ENCODE measurements at regions not wholly inside any gene's neighbourhood (a gene's known extent, or its start where the extent isn't known, plus 50 kb on each side); places are given as distances from the start of the nearest gene placed in this dataset.

- H3K4me1 Mint-ChIP-seq (ENCODE audit: unreplicated experiment) = peaks cover 4% of the 10 kb centered on the region
Observed at GRCh38 chr2:211086049-211086448, 529.6 kb downstream of the CPS1 start.

GRCh38 chr2:211089127-211089526 is 532.7 kb downstream of the CPS1 start:
- H3K9me3 Mint-ChIP-seq = no peaks in the 10 kb centered on the region
- no peak overlapping the region for H3K4me3 Mint-ChIP-seq
- DNase-seq (ENCODE audit: extremely low spot score, unreplicated experiment) = no peak
- H3K27ac Mint-ChIP-seq = no peak overlapping the region
- peaks cover 4% of the 10 kb centered on the region for H3K4me1 Mint-ChIP-seq (ENCODE audit: unreplicated experiment)
- no peaks in the 10 kb centered on the region for H3K27me3 Mint-ChIP-seq
- no peak for TF ChIP-seq CTCF (conservative IDR thresholded peaks at IDR 0.05)
- H3K36me3 Mint-ChIP-seq = no peaks in the 10 kb centered on the region

More at GRCh38 chr2:211086049-211086448, 529.6 kb downstream of the CPS1 start:
- H3K27ac Mint-ChIP-seq = no peak overlapping the region
- no peak overlapping the region for H3K4me3 Mint-ChIP-seq
- H3K27me3 Mint-ChIP-seq = no peaks in the 10 kb centered on the region
- no peaks in the 10 kb centered on the region for H3K9me3 Mint-ChIP-seq
- TF ChIP-seq CTCF (conservative IDR thresholded peaks at IDR 0.05) = no peak
- DNase-seq (ENCODE audit: extremely low spot score, unreplicated experiment) = no peak
- H3K36me3 Mint-ChIP-seq = no peaks in the 10 kb centered on the region

- H3K4me3 Mint-ChIP-seq = no peak overlapping the region
- H3K9me3 Mint-ChIP-seq = peaks cover 10% of the 10 kb centered on the region
- H3K4me1 Mint-ChIP-seq (ENCODE audit: unreplicated experiment) = no peaks in the 10 kb centered on the region
- H3K27me3 Mint-ChIP-seq = no peaks in the 10 kb centered on the region
- DNase-seq (ENCODE audit: extremely low spot score, unreplicated experiment) = no peak
- H3K27ac Mint-ChIP-seq = no peak overlapping the region
- peak; percentile 63 for TF ChIP-seq CTCF (conservative IDR thresholded peaks at IDR 0.05)
- no peaks in the 10 kb centered on the region for H3K36me3 Mint-ChIP-seq
Observed at GRCh38 chr2:211093743-211094303, 537.4 kb downstream of the CPS1 start.

- H3K9me3 Mint-ChIP-seq = no peaks in the 10 kb centered on the region
Observed at GRCh38 chr2:211103989-211104388, 547.6 kb downstream of the CPS1 start.

GRCh38 chr2:211113334-211114175 is 557.2 kb downstream of the CPS1 start:
- H3K4me3 Mint-ChIP-seq = no peak overlapping the region
- H3K9me3 Mint-ChIP-seq = no peaks in the 10 kb centered on the region
- no peak for TF ChIP-seq CTCF (conservative IDR thresholded peaks at IDR 0.05)
- H3K27me3 Mint-ChIP-seq = no peaks in the 10 kb centered on the region
- no peak for DNase-seq (ENCODE audit: extremely low spot score, unreplicated experiment)
- H3K36me3 Mint-ChIP-seq = no peaks in the 10 kb centered on the region
- no peak overlapping the region for H3K27ac Mint-ChIP-seq
- no peaks in the 10 kb centered on the region for H3K4me1 Mint-ChIP-seq (ENCODE audit: unreplicated experiment)

More at GRCh38 chr2:211103989-211104388, 547.6 kb downstream of the CPS1 start:
- Mint-ChIP-seq H3K27ac (no peak overlapping the region), H3K36me3 (no peaks in the 10 kb centered on the region), H3K27me3 (peaks cover 4% of the 10 kb centered on the region), H3K4me3 (no peak overlapping the region), H3K4me1 (ENCODE audit: unreplicated experiment) (no peaks in the 10 kb centered on the region)
- DNase-seq (ENCODE audit: extremely low spot score, unreplicated experiment) = no peak
- TF ChIP-seq CTCF (conservative IDR thresholded peaks at IDR 0.05) = no peak
